ENCODE measurements at regions not wholly inside any gene's neighbourhood (a gene's known extent, or its start where the extent isn't known, plus 50 kb on each side); places are given as distances from the start of the nearest gene placed in this dataset.

DNA sequence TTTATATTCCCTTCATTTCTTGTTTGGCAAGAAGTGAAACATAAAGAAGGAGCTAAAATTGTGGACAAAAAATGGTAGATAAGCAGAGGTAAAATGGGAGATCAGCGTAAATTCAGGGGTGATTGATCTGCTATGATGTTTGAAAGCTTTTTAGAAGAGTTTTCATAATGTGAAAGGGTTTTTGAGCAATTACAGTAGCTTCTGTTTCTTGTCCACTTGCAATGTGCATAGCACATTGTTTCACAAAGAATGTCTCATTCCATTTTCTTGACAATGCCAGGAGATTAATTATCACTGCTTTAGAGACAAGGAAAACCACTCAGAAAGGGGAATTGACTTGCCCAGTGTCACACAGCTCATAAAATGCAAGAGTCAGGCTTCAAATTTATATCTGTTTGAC is 65.9 kb upstream of the PLPPR4 start:
- H3K9me1 ChIP-seq (ENCODE audit: control insufficient read depth, insufficient read depth, low read length), result no peaks in the 10 kb centered on the region
- H3K9ac ChIP-seq (ENCODE audit: insufficient read depth in 1 of 2, low read depth in 2 of 2, low read length in 2 of 2), result no peak overlapping the region
- 5% methylated on average over 1 of the region's 1 CpG for WGBS (ENCODE audit: insufficient coverage, low coverage, missing lambda C conversion rate)
- no peak overlapping the region for H3K27ac ChIP-seq (ENCODE audit: extremely low read depth, low read depth, low read length)
- in situ Hi-C loops (cut with MboI) (no loop called here), intact Hi-C loops (cut with micrococcal nuclease) (no loop called here)
- no peaks in the 10 kb centered on the region for H4K20me1 ChIP-seq (replicated peaks; ENCODE audit: control insufficient read depth, insufficient read depth, low read length)
- no peaks in the 10 kb centered on the region for H3K27me3 ChIP-seq (ENCODE audit: control insufficient read depth in 2 of 2, insufficient read depth in 2 of 2, low read length in 2 of 2)
- ATAC-seq (no peak), FAIRE-seq (no peak), DNase-seq (ENCODE audit: extremely low read depth in 1 of 4, low spot score in 3 of 4) (no peak)
- H2AFZ ChIP-seq (ENCODE audit: low read depth, low read length), result no peak overlapping the region
- no peak overlapping the region for H3K4me2 ChIP-seq (ENCODE audit: insufficient read depth, low read length)
- POLR2A ChIA-PET, result interaction anchor here (1.3 kb wide), 1 partner anchor 100 kb away, joined by 3 read pairs; no protein-coding TSS in a partner anchor
- CTCF ChIA-PET (ENCODE audit: low intra/inter-chr PET ratio), result no interaction called here
- BruUV-seq (replicated peaks), result no TSS peak
- H3K36me3 ChIP-seq (ENCODE audit: control insufficient read depth, insufficient read depth, low read length), result no peaks in the 10 kb centered on the region
- no peaks in the 10 kb centered on the region for H3K4me1 ChIP-seq (replicated peaks in 1 of 2; ENCODE audit: control insufficient read depth in 2 of 2, insufficient read depth in 2 of 2, low read length in 2 of 2)
- no peaks in the 10 kb centered on the region for H3K9me3 ChIP-seq (replicated peaks; ENCODE audit: control insufficient read depth, insufficient read depth, low read depth, low read length)
- no peak for TF ChIP-seq NR4A1 (CRISPR knock-in tag; IDR thresholded peaks at IDR 0.05)
- no peak for TF ChIP-seq NR4A1 (tag; IDR thresholded peaks at IDR 0.05)
- TF ChIP-seq RBM34 (IDR thresholded peaks at IDR 0.05; ENCODE audit: borderline replicate concordance, insufficient read depth, low read length), result no peak
- no peak for TF ChIP-seq SMARCC2 (IDR thresholded peaks at IDR 0.05; ENCODE audit: low read depth)
- no peak for TF ChIP-seq CBFB (CRISPR knock-in tag; IDR thresholded peaks at IDR 0.05)
- TF ChIP-seq, protein P1, sequence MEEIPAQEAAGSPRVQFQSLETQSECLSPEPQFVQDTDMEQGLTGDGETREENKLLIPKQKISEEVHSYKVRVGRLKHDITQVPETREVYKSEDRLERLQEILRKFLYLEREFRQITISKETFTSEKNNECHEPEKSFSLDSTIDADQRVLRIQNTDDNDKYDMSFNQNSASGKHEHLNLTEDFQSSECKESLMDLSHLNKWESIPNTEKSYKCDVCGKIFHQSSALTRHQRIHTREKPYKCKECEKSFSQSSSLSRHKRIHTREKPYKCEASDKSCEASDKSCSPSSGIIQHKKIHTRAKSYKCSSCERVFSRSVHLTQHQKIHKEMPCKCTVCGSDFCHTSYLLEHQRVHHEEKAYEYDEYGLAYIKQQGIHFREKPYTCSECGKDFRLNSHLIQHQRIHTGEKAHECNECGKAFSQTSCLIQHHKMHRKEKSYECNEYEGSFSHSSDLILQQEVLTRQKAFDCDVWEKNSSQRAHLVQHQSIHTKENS (CRISPR knock-in tag; IDR thresholded peaks at IDR 0.05), result no peak
- TF ChIP-seq YY1 (IDR thresholded peaks at IDR 0.05; ENCODE audit: borderline replicate concordance in 1 of 3, control insufficient read depth in 1 of 3, extremely low read depth in 1 of 3, insufficient read depth in 3 of 3, insufficient read length in 1 of 3, insufficient replicate concordance in 2 of 3, low read depth in 1 of 3, low read length in 2 of 3), result no peak
- no peak for TF ChIP-seq CREBBP (IDR thresholded peaks at IDR 0.05; ENCODE audit: low read depth, low read length)
- no peak for TF ChIP-seq SNRNP70 (optimal IDR thresholded peaks at IDR 0.05; ENCODE audit: low read depth, low read length)
- TF ChIP-seq CBX5 (IDR thresholded peaks at IDR 0.05; ENCODE audit: borderline replicate concordance, low read depth), result no peak
- no peak for TF ChIP-seq ZNF354B (CRISPR knock-in tag; IDR thresholded peaks at IDR 0.05)
- no peak for TF ChIP-seq CSDE1 (IDR thresholded peaks at IDR 0.05)
- TF ChIP-seq ZNF217 (CRISPR knock-in tag; IDR thresholded peaks at IDR 0.05), result no peak
- TF ChIP-seq, protein P2, sequence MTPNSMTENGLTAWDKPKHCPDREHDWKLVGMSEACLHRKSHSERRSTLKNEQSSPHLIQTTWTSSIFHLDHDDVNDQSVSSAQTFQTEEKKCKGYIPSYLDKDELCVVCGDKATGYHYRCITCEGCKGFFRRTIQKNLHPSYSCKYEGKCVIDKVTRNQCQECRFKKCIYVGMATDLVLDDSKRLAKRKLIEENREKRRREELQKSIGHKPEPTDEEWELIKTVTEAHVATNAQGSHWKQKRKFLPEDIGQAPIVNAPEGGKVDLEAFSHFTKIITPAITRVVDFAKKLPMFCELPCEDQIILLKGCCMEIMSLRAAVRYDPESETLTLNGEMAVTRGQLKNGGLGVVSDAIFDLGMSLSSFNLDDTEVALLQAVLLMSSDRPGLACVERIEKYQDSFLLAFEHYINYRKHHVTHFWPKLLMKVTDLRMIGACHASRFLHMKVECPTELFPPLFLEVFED (CRISPR knock-in tag; conservative IDR thresholded peaks at IDR 0.05), result no peak
- TF ChIP-seq ZNF766 (CRISPR knock-in tag; conservative IDR thresholded peaks at IDR 0.05), result no peak
- TF ChIP-seq, protein P3, sequence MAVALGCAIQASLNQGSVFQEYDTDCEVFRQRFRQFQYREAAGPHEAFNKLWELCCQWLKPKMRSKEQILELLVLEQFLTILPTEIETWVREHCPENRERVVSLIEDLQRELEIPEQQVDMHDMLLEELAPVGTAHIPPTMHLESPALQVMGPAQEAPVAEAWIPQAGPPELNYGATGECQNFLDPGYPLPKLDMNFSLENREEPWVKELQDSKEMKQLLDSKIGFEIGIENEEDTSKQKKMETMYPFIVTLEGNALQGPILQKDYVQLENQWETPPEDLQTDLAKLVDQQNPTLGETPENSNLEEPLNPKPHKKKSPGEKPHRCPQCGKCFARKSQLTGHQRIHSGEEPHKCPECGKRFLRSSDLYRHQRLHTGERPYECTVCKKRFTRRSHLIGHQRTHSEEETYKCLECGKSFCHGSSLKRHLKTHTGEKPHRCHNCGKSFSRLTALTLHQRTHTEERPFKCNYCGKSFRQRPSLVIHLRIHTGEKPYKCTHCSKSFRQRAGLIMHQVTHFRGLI (CRISPR knock-in tag; IDR thresholded peaks at IDR 0.05), result no peak
- H3K79me2 ChIP-seq (ENCODE audit: control insufficient read depth, insufficient read depth, low read length), result no peaks in the 10 kb centered on the region
- H3K4me3 ChIP-seq, result no peak overlapping the region

Measured in K562 (cell line).